Fibroblast of the aortic adventitia (primary cell): ENCODE measurements at regions not wholly inside any gene's neighbourhood (a gene's known extent, or its start where the extent isn't known, plus 50 kb on each side); places are given as distances from the start of the nearest gene placed in this dataset.

ENCODE experiments used
- DNase-seq: peaks from one replicate; pipeline ENCODE4 v3.0.0-alpha.2; 2010; ENCODE audit warnings: low read depth
- H3K4me3 ChIP-seq: 2 replicates; pipeline ENCODE4 v1.5.1; 2011; ENCODE audit warnings: low read depth, mild to moderate bottlenecking, control low read depth, low read length, moderate library complexity
- CTCF ChIP-seq: IDR thresholded peaks from 2 replicates; pipeline ENCODE4 v1.5.1; 2011; ENCODE audit warnings: mild to moderate bottlenecking, low read length, control low read depth, inconsistent platforms; ENCODE audit not compliant: insufficient read depth

GRCh38 chr11:115085461-115086210 lies 407.3 kb downstream of the NXPE2 start:
- DNase-seq = no peak
- H3K4me3 ChIP-seq = no peak overlapping the region
- TF ChIP-seq CTCF = no peak

DNA sequence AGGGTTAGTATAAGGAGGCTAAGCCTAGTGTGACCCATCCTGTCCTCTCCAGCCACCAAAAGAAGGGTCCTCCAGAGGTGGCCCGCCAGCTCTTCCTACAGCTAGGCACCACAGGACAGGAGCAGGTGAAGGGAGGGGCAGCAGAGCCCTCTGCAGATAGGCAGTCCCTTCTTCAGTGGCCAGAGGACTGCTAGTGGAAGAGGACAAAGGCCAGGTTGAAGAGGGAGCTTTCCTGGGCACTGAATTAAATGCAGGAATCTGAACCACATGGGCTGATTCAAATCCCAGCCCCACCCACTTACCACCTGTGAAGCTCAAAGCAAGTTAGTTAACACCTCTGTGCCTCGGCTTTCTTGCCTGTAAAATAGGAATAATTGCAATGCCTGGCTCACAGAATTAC lies 409.5 kb downstream of the NXPE2 start:
- no peak for DNase-seq
- no peak overlapping the region for H3K4me3 ChIP-seq
- TF ChIP-seq CTCF = no peak

DNA sequence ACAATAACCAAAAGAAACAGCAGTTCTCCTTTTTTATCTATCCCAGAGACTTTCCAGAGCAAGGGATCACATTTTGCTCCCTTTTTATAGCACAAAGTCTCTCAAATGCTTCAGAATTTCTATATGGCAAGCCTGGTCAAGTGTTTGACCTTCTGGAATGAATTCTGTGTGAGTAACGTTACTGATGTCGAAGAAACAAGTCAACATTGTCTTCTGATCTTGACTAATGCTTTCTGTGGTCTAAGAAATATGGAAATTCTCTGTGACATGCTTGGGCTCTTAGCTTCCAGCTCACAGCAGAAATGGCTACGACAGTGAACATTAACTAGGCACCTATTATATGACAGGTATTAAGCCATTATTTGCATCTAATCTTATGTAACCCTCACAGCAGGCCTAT lies 411.7 kb downstream of the CADM1 start:
- no peak for DNase-seq
- no peak overlapping the region for H3K4me3 ChIP-seq
- TF ChIP-seq CTCF = no peak

- H3K4me3 ChIP-seq = no peak overlapping the region
- no peak for DNase-seq
- no peak for TF ChIP-seq CTCF
Measured at GRCh38 chr11:115097796-115098408, 406.3 kb downstream of the CADM1 start.

- TF ChIP-seq CTCF = no peak
- DNase-seq = no peak
Measured at GRCh38 chr11:115100706-115101105, 403.5 kb downstream of the CADM1 start.

GRCh38 chr11:115103921-115104320 lies 400.3 kb downstream of the CADM1 start:
- H3K4me3 ChIP-seq = no peak overlapping the region
- DNase-seq = no peak
- TF ChIP-seq CTCF = no peak

More at GRCh38 chr11:115100706-115101105, 403.5 kb downstream of the CADM1 start:
- no peak overlapping the region for H3K4me3 ChIP-seq
